ENCODE measurements at regions not wholly inside any gene's neighbourhood (a gene's known extent, or its start where the extent isn't known, plus 50 kb on each side); places are given as distances from the start of the nearest gene placed in this dataset.

DNA sequence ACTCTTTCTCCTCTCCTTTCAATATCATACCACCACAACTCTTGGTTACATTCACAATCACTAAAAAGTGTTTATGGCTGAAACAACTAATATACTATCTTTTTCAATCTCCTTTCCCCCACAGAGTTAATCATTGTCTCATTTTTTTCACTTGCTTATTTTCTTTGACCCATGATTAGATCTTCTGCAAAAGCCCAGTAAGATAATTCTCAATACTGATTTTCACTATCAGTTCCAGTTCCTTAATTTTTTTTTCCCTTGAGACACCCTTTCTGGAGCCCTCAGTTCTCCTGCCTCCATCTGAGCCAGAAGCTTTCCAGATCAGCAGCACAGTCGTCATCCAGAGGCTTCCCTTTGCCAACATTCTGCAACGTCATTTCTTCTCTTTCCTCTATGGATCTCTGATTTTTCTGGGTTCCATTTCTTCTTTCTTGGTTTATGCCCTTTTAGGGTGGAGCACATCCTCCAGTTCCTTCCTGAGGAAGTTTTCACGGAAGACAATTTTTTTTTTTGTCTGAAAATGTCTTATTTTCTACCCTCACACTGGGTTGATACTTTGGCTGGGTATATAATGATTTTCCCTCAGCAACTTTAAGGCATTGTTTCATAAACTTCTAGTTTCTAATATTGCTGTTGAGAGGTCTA lies 88.7 kb upstream of the C15orf39 start:
- TF ChIP-seq EZH2 (IDR thresholded peaks at IDR 0.05; ENCODE audit: low read depth, unreplicated experiment) (no peak), EZH2phosphoT487 (IDR thresholded peaks at IDR 0.05; ENCODE audit: unreplicated experiment) (no peak), CREB1 (CRISPR knock-in tag; IDR thresholded peaks at IDR 0.05; ENCODE audit: low read depth) (no peak), JUNB (IDR thresholded peaks at IDR 0.05; ENCODE audit: unreplicated experiment) (no peak), POLR2AphosphoS5 (IDR thresholded peaks at IDR 0.05; ENCODE audit: low read depth) (no peak), NANOG (IDR thresholded peaks at IDR 0.05; ENCODE audit: borderline replicate concordance) (no peak), ZNF331 (CRISPR knock-in tag; IDR thresholded peaks at IDR 0.05; ENCODE audit: low read depth) (no peak), STAT1 (IDR thresholded peaks at IDR 0.05; ENCODE audit: unreplicated experiment) (no peak), ZNF114 (CRISPR knock-in tag; IDR thresholded peaks at IDR 0.05) (no peak)
- TF ChIP-seq, protein P1, sequence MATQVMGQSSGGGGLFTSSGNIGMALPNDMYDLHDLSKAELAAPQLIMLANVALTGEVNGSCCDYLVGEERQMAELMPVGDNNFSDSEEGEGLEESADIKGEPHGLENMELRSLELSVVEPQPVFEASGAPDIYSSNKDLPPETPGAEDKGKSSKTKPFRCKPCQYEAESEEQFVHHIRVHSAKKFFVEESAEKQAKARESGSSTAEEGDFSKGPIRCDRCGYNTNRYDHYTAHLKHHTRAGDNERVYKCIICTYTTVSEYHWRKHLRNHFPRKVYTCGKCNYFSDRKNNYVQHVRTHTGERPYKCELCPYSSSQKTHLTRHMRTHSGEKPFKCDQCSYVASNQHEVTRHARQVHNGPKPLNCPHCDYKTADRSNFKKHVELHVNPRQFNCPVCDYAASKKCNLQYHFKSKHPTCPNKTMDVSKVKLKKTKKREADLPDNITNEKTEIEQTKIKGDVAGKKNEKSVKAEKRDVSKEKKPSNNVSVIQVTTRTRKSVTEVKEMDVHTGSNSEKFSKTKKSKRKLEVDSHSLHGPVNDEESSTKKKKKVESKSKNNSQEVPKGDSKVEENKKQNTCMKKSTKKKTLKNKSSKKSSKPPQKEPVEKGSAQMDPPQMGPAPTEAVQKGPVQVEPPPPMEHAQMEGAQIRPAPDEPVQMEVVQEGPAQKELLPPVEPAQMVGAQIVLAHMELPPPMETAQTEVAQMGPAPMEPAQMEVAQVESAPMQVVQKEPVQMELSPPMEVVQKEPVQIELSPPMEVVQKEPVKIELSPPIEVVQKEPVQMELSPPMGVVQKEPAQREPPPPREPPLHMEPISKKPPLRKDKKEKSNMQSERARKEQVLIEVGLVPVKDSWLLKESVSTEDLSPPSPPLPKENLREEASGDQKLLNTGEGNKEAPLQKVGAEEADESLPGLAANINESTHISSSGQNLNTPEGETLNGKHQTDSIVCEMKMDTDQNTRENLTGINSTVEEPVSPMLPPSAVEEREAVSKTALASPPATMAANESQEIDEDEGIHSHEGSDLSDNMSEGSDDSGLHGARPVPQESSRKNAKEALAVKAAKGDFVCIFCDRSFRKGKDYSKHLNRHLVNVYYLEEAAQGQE (IDR thresholded peaks at IDR 0.05; ENCODE audit: unreplicated experiment), result no peak
- TF ChIP-seq, protein P2, sequence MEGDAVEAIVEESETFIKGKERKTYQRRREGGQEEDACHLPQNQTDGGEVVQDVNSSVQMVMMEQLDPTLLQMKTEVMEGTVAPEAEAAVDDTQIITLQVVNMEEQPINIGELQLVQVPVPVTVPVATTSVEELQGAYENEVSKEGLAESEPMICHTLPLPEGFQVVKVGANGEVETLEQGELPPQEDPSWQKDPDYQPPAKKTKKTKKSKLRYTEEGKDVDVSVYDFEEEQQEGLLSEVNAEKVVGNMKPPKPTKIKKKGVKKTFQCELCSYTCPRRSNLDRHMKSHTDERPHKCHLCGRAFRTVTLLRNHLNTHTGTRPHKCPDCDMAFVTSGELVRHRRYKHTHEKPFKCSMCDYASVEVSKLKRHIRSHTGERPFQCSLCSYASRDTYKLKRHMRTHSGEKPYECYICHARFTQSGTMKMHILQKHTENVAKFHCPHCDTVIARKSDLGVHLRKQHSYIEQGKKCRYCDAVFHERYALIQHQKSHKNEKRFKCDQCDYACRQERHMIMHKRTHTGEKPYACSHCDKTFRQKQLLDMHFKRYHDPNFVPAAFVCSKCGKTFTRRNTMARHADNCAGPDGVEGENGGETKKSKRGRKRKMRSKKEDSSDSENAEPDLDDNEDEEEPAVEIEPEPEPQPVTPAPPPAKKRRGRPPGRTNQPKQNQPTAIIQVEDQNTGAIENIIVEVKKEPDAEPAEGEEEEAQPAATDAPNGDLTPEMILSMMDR (conservative IDR thresholded peaks at IDR 0.05; ENCODE audit: low read depth in 2 of 2), result no peak
- TF ChIP-seq, protein P3, sequence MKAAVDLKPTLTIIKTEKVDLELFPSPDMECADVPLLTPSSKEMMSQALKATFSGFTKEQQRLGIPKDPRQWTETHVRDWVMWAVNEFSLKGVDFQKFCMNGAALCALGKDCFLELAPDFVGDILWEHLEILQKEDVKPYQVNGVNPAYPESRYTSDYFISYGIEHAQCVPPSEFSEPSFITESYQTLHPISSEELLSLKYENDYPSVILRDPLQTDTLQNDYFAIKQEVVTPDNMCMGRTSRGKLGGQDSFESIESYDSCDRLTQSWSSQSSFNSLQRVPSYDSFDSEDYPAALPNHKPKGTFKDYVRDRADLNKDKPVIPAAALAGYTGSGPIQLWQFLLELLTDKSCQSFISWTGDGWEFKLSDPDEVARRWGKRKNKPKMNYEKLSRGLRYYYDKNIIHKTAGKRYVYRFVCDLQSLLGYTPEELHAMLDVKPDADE (IDR thresholded peaks at IDR 0.05), result no peak
- TF ChIP-seq, protein P4, sequence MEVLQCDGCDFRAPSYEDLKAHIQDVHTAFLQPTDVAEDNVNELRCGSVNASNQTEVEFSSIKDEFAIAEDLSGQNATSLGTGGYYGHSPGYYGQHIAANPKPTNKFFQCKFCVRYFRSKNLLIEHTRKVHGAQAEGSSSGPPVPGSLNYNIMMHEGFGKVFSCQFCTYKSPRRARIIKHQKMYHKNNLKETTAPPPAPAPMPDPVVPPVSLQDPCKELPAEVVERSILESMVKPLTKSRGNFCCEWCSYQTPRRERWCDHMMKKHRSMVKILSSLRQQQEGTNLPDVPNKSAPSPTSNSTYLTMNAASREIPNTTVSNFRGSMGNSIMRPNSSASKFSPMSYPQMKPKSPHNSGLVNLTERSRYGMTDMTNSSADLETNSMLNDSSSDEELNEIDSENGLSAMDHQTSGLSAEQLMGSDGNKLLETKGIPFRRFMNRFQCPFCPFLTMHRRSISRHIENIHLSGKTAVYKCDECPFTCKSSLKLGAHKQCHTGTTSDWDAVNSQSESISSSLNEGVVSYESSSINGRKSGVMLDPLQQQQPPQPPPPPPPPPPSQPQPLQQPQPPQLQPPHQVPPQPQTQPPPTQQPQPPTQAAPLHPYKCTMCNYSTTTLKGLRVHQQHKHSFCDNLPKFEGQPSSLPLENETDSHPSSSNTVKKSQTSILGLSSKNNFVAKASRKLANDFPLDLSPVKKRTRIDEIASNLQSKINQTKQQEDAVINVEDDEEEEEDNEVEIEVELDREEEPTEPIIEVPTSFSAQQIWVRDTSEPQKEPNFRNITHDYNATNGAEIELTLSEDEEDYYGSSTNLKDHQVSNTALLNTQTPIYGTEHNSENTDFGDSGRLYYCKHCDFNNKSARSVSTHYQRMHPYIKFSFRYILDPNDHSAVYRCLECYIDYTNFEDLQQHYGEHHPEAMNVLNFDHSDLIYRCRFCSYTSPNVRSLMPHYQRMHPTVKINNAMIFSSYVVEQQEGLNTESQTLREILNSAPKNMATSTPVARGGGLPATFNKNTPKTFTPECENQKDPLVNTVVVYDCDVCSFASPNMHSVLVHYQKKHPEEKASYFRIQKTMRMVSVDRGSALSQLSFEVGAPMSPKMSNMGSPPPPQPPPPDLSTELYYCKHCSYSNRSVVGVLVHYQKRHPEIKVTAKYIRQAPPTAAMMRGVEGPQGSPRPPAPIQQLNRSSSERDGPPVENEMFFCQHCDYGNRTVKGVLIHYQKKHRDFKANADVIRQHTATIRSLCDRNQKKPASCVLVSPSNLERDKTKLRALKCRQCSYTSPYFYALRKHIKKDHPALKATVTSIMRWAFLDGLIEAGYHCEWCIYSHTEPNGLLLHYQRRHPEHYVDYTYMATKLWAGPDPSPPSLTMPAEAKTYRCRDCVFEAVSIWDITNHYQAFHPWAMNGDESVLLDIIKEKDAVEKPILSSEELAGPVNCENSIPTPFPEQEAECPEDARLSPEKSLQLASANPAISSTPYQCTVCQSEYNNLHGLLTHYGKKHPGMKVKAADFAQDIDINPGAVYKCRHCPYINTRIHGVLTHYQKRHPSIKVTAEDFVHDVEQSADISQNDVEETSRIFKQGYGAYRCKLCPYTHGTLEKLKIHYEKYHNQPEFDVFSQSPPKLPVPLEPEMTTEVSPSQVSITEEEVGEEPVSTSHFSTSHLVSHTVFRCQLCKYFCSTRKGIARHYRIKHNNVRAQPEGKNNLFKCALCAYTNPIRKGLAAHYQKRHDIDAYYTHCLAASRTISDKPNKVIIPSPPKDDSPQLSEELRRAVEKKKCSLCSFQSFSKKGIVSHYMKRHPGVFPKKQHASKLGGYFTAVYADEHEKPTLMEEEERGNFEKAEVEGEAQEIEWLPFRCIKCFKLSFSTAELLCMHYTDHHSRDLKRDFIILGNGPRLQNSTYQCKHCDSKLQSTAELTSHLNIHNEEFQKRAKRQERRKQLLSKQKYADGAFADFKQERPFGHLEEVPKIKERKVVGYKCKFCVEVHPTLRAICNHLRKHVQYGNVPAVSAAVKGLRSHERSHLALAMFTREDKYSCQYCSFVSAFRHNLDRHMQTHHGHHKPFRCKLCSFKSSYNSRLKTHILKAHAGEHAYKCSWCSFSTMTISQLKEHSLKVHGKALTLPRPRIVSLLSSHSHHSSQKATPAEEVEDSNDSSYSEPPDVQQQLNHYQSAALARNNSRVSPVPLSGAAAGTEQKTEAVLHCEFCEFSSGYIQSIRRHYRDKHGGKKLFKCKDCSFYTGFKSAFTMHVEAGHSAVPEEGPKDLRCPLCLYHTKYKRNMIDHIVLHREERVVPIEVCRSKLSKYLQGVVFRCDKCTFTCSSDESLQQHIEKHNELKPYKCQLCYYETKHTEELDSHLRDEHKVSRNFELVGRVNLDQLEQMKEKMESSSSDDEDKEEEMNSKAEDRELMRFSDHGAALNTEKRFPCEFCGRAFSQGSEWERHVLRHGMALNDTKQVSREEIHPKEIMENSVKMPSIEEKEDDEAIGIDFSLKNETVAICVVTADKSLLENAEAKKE (CRISPR knock-in tag; IDR thresholded peaks at IDR 0.05), result no peak
